ENCODE measurements at regions not wholly inside any gene's neighbourhood (a gene's known extent, or its start where the extent isn't known, plus 50 kb on each side); places are given as distances from the start of the nearest gene placed in this dataset.

DNA sequence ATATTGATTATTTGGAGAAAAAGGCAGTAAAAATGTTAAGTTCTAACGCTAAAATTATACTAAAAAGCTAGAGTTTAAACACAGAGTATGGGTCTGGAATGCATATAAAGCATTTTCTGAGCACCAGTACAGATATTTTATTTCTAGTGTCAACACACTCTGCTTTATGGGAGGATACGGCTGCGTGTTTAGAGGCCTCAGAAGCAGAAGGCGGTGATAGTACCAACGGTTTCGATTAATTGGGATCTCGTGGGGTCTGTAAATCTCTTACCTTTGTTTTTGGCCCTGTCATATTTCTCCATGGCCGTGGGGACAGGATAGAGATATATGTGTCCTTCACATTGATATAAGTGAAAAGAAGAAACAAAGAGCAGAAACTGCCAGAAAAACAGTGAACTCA, 206.8 kb upstream of the NTM start:
- Histone ChIP-seq H3T11ph (ENCODE audit: low read length) (no peak overlapping the region), H4K91ac (ENCODE audit: insufficient read length, low read depth, low read length) (no peak overlapping the region), H3K79me1 (ENCODE audit: insufficient read depth, low read depth, low read length, poor library complexity, severe bottlenecking) (no peaks in the 10 kb centered on the region), H3K23me2 (ENCODE audit: insufficient read length, low read depth, low read length, poor library complexity, severe bottlenecking) (no peaks in the 10 kb centered on the region), H4K8ac (replicated peaks; ENCODE audit: insufficient read length, low read depth, low read length) (no peak overlapping the region), H3K18ac (ENCODE audit: insufficient read length, low read depth, low read length) (no peak overlapping the region), H3K9ac (ENCODE audit: extremely low read depth, insufficient read length, low read length) (no peak overlapping the region), H4K5ac (ENCODE audit: insufficient read length, low read depth, low read length) (no peak overlapping the region), H3K27ac (ENCODE audit: insufficient read length, low read depth, low read length) (no peak overlapping the region), H3K4ac (ENCODE audit: low read depth, low read length) (no peak overlapping the region), H2BK5ac (ENCODE audit: insufficient read length, low read length) (no peak overlapping the region), H3K9me3 (ENCODE audit: control insufficient read depth, low read depth, low read length) (no peaks in the 10 kb centered on the region), H2BK120ac (ENCODE audit: low read depth, low read length, poor library complexity, severe bottlenecking) (no peak overlapping the region), H4K20me1 (ENCODE audit: control insufficient read depth, insufficient read depth, insufficient read length) (no peaks in the 10 kb centered on the region), H3K4me2 (ENCODE audit: insufficient read depth, insufficient read length, low read length) (no peak overlapping the region), H3K56ac (ENCODE audit: insufficient read length, low read depth, low read length) (no peak overlapping the region), H2BK20ac (ENCODE audit: low read depth, low read length, poor library complexity, severe bottlenecking) (no peak overlapping the region), H2BK12ac (ENCODE audit: insufficient read length, low read depth, low read length) (no peak overlapping the region), H2AFZ (ENCODE audit: low read length) (no peak overlapping the region), H3K4me1 (ENCODE audit: insufficient read depth, low read length) (no peaks in the 10 kb centered on the region), H3K27me3 (ENCODE audit: insufficient read depth, low read length) (no peaks in the 10 kb centered on the region; the same call in 1 of the 2 replicates), H3K14ac (ENCODE audit: insufficient read depth, low read length) (no peak overlapping the region), H2AK5ac (ENCODE audit: insufficient read length, low read length) (no peak overlapping the region), H3K23ac (ENCODE audit: insufficient read length, low read depth, low read length) (no peak overlapping the region), H3K79me2 (ENCODE audit: insufficient read depth, low read length) (no peaks in the 10 kb centered on the region), H2BK15ac (ENCODE audit: low read depth, low read length) (no peak overlapping the region)
- TF ChIP-seq, protein P1, sequence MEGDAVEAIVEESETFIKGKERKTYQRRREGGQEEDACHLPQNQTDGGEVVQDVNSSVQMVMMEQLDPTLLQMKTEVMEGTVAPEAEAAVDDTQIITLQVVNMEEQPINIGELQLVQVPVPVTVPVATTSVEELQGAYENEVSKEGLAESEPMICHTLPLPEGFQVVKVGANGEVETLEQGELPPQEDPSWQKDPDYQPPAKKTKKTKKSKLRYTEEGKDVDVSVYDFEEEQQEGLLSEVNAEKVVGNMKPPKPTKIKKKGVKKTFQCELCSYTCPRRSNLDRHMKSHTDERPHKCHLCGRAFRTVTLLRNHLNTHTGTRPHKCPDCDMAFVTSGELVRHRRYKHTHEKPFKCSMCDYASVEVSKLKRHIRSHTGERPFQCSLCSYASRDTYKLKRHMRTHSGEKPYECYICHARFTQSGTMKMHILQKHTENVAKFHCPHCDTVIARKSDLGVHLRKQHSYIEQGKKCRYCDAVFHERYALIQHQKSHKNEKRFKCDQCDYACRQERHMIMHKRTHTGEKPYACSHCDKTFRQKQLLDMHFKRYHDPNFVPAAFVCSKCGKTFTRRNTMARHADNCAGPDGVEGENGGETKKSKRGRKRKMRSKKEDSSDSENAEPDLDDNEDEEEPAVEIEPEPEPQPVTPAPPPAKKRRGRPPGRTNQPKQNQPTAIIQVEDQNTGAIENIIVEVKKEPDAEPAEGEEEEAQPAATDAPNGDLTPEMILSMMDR (conservative IDR thresholded peaks at IDR 0.05): no peak
- Mint-ChIP-seq H3K36me3 (ENCODE audit: insufficient read depth in 1 of 3, low read depth in 3 of 3) (no peaks in the 10 kb centered on the region), H3K27me3 (ENCODE audit: low read depth) (no peaks in the 10 kb centered on the region), H3K4me3 (no peak overlapping the region), H3K9me3 (no peaks in the 10 kb centered on the region), H3K27ac (no peak overlapping the region), H3K4me1 (no peaks in the 10 kb centered on the region)
- DNase-seq: no peak
- no CpG with 5 or more reads among the region's 8 CpGs for WGBS (ENCODE audit: extremely low coverage, insufficient read length, low lambda C conversion rate)

Measured in H9 (cell line).